ENCODE measurements at regions not wholly inside any gene's neighbourhood (a gene's known extent, or its start where the extent isn't known, plus 50 kb on each side); places are given as distances from the start of the nearest gene placed in this dataset.

GRCh38 chr5:36359267-36359666 is 57.6 kb upstream of the RANBP3L start:
- Histone ChIP-seq H2AFZ (ENCODE audit: low read length) (peak overlapping the region; percentile 95; the same call in 1 of the 2 replicates), H3K79me2 (ENCODE audit: insufficient read depth, low read depth, low read length) (no peaks in the 10 kb centered on the region), H3K9me2 (ENCODE audit: insufficient read depth, low read length) (no peaks in the 10 kb centered on the region), H3K4me1 (ENCODE audit: insufficient read depth, low read length, poor library complexity, severe bottlenecking) (peaks cover 56% of the 10 kb centered on the region), H4K20me1 (ENCODE audit: insufficient read depth, low read length) (no peaks in the 10 kb centered on the region), H3K4me2 (ENCODE audit: low read length) (no peak overlapping the region), H3K36me3 (ENCODE audit: insufficient read depth, low read length) (no peaks in the 10 kb centered on the region), H3K9me3 (ENCODE audit: low read length) (no peaks in the 10 kb centered on the region), H3K27ac (ENCODE audit: low read depth, low read length, poor library complexity, severe bottlenecking) (no peak overlapping the region), H3K4me3 (ENCODE audit: low read depth, low read length, poor library complexity, severe bottlenecking) (no peak overlapping the region)
- CTCF ChIA-PET (ENCODE audit: unreplicated experiment): no interaction called here
- BruUV-seq (replicated peaks): no TSS peak
- DNase-seq (ENCODE audit: low spot score): no peak
- POLR2A ChIA-PET: interaction anchor here (1.2 to 1.9 kb wide), 2 partner anchors 9 to 19 kb away, joined by 3 to 9 read pairs; no protein-coding TSS in a partner anchor
- intact Hi-C loops (cut with micrococcal nuclease; ENCODE audit: unreplicated experiment): no loop called here
- TF ChIP-seq EZH2phosphoT487 (IDR thresholded peaks at IDR 0.05; ENCODE audit: borderline replicate concordance, low read depth, low read length): no peak
- TF ChIP-seq CTCF (conservative IDR thresholded peaks at IDR 0.05; ENCODE audit: low read length): no peak

- H3K79me2 ChIP-seq (ENCODE audit: insufficient read depth, low read depth, low read length): no peaks in the 10 kb centered on the region
- TF ChIP-seq EZH2phosphoT487 (IDR thresholded peaks at IDR 0.05; ENCODE audit: borderline replicate concordance, low read depth, low read length): no peak
- no peak for TF ChIP-seq CTCF (conservative IDR thresholded peaks at IDR 0.05; ENCODE audit: low read length)
- no peak overlapping the region for H3K4me3 ChIP-seq (ENCODE audit: low read depth, low read length, poor library complexity, severe bottlenecking)
- no peaks in the 10 kb centered on the region for H3K9me3 ChIP-seq (ENCODE audit: low read length)
- no peaks in the 10 kb centered on the region for H4K20me1 ChIP-seq (ENCODE audit: insufficient read depth, low read length)
- CTCF ChIA-PET (ENCODE audit: unreplicated experiment): no interaction called here
- peak overlapping the region; percentile 49 for H3K4me2 ChIP-seq (ENCODE audit: low read length)
- H3K36me3 ChIP-seq (ENCODE audit: insufficient read depth, low read length): no peaks in the 10 kb centered on the region
- POLR2A ChIA-PET: interaction anchor here (0.7 kb wide), 2 partner anchors 174 to 590 kb away, joined by 3 read pairs; no protein-coding TSS in a partner anchor
- DNase-seq (ENCODE audit: low spot score): peak; percentile 54
- intact Hi-C loops (cut with micrococcal nuclease; ENCODE audit: unreplicated experiment): no loop called here
- BruUV-seq (replicated peaks): no TSS peak
- no peaks in the 10 kb centered on the region for H3K9me2 ChIP-seq (ENCODE audit: insufficient read depth, low read length)
- H3K27ac ChIP-seq (ENCODE audit: low read depth, low read length, poor library complexity, severe bottlenecking): peak overlapping the region; percentile 40
- peak overlapping the region; percentile 95 for H2AFZ ChIP-seq (ENCODE audit: low read length)
- H3K4me1 ChIP-seq (ENCODE audit: insufficient read depth, low read length, poor library complexity, severe bottlenecking): peaks cover 48% of the 10 kb centered on the region
Measured at GRCh38 chr5:36360307-36360706, 58.6 kb upstream of the RANBP3L start.

GRCh38 chr5:36363101-36363500 is 61.4 kb upstream of the RANBP3L start:
- TF ChIP-seq EZH2phosphoT487 (IDR thresholded peaks at IDR 0.05; ENCODE audit: borderline replicate concordance, low read depth, low read length): no peak
- TF ChIP-seq CTCF (conservative IDR thresholded peaks at IDR 0.05; ENCODE audit: low read length): peak; percentile 47
- H2AFZ ChIP-seq (ENCODE audit: low read length): no peak overlapping the region
- BruUV-seq (replicated peaks): no TSS peak
- H4K20me1 ChIP-seq (ENCODE audit: insufficient read depth, low read length): no peaks in the 10 kb centered on the region
- intact Hi-C loops (cut with micrococcal nuclease; ENCODE audit: unreplicated experiment): no loop called here
- H3K9me3 ChIP-seq (ENCODE audit: low read length): no peaks in the 10 kb centered on the region
- H3K4me2 ChIP-seq (ENCODE audit: low read length): no peak overlapping the region
- ChIA-PET CTCF (ENCODE audit: unreplicated experiment) (no interaction called here), POLR2A (interaction anchor here (0.6 to 1.2 kb wide), 3 partner anchors 14 to 92 kb away, joined by 3 to 4 read pairs (median 3); no protein-coding TSS in a partner anchor)
- H3K9me2 ChIP-seq (ENCODE audit: insufficient read depth, low read length): no peaks in the 10 kb centered on the region
- H3K79me2 ChIP-seq (ENCODE audit: insufficient read depth, low read depth, low read length): no peaks in the 10 kb centered on the region
- H3K4me1 ChIP-seq (ENCODE audit: insufficient read depth, low read length, poor library complexity, severe bottlenecking): peaks cover 46% of the 10 kb centered on the region
- no peaks in the 10 kb centered on the region for H3K36me3 ChIP-seq (ENCODE audit: insufficient read depth, low read length)
- no peak overlapping the region for H3K4me3 ChIP-seq (ENCODE audit: low read depth, low read length, poor library complexity, severe bottlenecking)
- no peak overlapping the region for H3K27ac ChIP-seq (ENCODE audit: low read depth, low read length, poor library complexity, severe bottlenecking)
- no peak for DNase-seq (ENCODE audit: low spot score)
